ENCODE measurements at regions not wholly inside any gene's neighbourhood (a gene's known extent, or its start where the extent isn't known, plus 50 kb on each side); places are given as distances from the start of the nearest gene placed in this dataset.

GRCh38 chr3:117626577-117626976 is 917.0 kb downstream of the TUSC7 start:
- CTCF ChIA-PET, result no interaction called here
- H3K9me2 ChIP-seq (replicated peaks; ENCODE audit: low read length), result no peaks in the 10 kb centered on the region
- H3F3A ChIP-seq (ENCODE audit: low read length, unreplicated experiment), result no peaks in the 10 kb centered on the region
- H3K27me3 ChIP-seq (ENCODE audit: low read length), result no peaks in the 10 kb centered on the region
- no peak for ATAC-seq
- DNase-seq, result no peak
- H3K4me2 ChIP-seq (ENCODE audit: low read length), result no peak overlapping the region
- no peaks in the 10 kb centered on the region for H3K4me1 ChIP-seq (ENCODE audit: insufficient read depth, low read length)
- POLR2A ChIA-PET (ENCODE audit: unreplicated experiment), result no interaction called here
- intact Hi-C loops (cut with micrococcal nuclease), result no loop called here
- no peak for TF ChIP-seq CTCF (conservative IDR thresholded peaks at IDR 0.05; ENCODE audit: low read depth, low read length)
- TF ChIP-seq EZH2phosphoT487 (IDR thresholded peaks at IDR 0.05; ENCODE audit: borderline replicate concordance, low read length), result no peak
- TF ChIP-seq EZH2 (IDR thresholded peaks at IDR 0.05; ENCODE audit: low read length, unreplicated experiment), result no peak
- H4K20me1 ChIP-seq (ENCODE audit: low read length), result no peaks in the 10 kb centered on the region
- peaks cover 35% of the 10 kb centered on the region for H3K9me3 ChIP-seq (ENCODE audit: low read length)
- BruUV-seq (replicated peaks), result no TSS peak
- no peaks in the 10 kb centered on the region for H3K79me2 ChIP-seq (ENCODE audit: low read length)
- H3K4me3 ChIP-seq (ENCODE audit: low read length), result no peak overlapping the region
- H2AFZ ChIP-seq (ENCODE audit: low read length), result no peak overlapping the region
- no peak overlapping the region for H3K9ac ChIP-seq (ENCODE audit: low read length)
- no peaks in the 10 kb centered on the region for H3K36me3 ChIP-seq (ENCODE audit: low read depth, low read length)
- H3K27ac ChIP-seq (ENCODE audit: low read length), result no peak overlapping the region

GRCh38 chr3:117628823-117629291 is 919.3 kb downstream of the TUSC7 start:
- H3K9ac ChIP-seq (ENCODE audit: low read length), result no peak overlapping the region
- H3F3A ChIP-seq (ENCODE audit: low read length, unreplicated experiment), result no peaks in the 10 kb centered on the region
- ChIA-PET CTCF (no interaction called here), POLR2A (ENCODE audit: unreplicated experiment) (no interaction called here)
- H4K20me1 ChIP-seq (ENCODE audit: low read length), result no peaks in the 10 kb centered on the region
- H3K4me1 ChIP-seq (ENCODE audit: insufficient read depth, low read length), result no peaks in the 10 kb centered on the region
- no peak overlapping the region for H3K4me3 ChIP-seq (ENCODE audit: low read length)
- H3K27ac ChIP-seq (ENCODE audit: low read length), result no peak overlapping the region
- H3K4me2 ChIP-seq (ENCODE audit: low read length), result no peak overlapping the region
- intact Hi-C loops (cut with micrococcal nuclease), result no loop called here
- no peaks in the 10 kb centered on the region for H3K79me2 ChIP-seq (ENCODE audit: low read length)
- no peak for TF ChIP-seq CTCF (conservative IDR thresholded peaks at IDR 0.05; ENCODE audit: low read depth, low read length)
- TF ChIP-seq EZH2 (IDR thresholded peaks at IDR 0.05; ENCODE audit: low read length, unreplicated experiment), result no peak
- no peak for TF ChIP-seq EZH2phosphoT487 (IDR thresholded peaks at IDR 0.05; ENCODE audit: borderline replicate concordance, low read length)
- peaks cover 34% of the 10 kb centered on the region; the same call in 1 of the 2 replicates for H3K9me3 ChIP-seq (ENCODE audit: low read length)
- H3K27me3 ChIP-seq (ENCODE audit: low read length), result no peaks in the 10 kb centered on the region
- BruUV-seq (replicated peaks), result no TSS peak
- peak; percentile 36 for DNase-seq
- no peak overlapping the region for H2AFZ ChIP-seq (ENCODE audit: low read length)
- no peaks in the 10 kb centered on the region for H3K36me3 ChIP-seq (ENCODE audit: low read depth, low read length)
- ATAC-seq, result no peak
- H3K9me2 ChIP-seq (replicated peaks; ENCODE audit: low read length), result no peaks in the 10 kb centered on the region

GRCh38 chr3:117629505-117629904 is 919.9 kb downstream of the TUSC7 start:
- Histone ChIP-seq H3K9me3 (ENCODE audit: low read length) (peaks cover 34% of the 10 kb centered on the region; the same call in 1 of the 2 replicates), H3F3A (ENCODE audit: low read length, unreplicated experiment) (no peaks in the 10 kb centered on the region), H3K4me1 (ENCODE audit: insufficient read depth, low read length) (no peaks in the 10 kb centered on the region), H3K27me3 (ENCODE audit: low read length) (no peaks in the 10 kb centered on the region), H3K9ac (ENCODE audit: low read length) (no peak overlapping the region), H3K79me2 (ENCODE audit: low read length) (no peaks in the 10 kb centered on the region), H3K9me2 (replicated peaks; ENCODE audit: low read length) (no peaks in the 10 kb centered on the region), H3K36me3 (ENCODE audit: low read depth, low read length) (no peaks in the 10 kb centered on the region), H3K27ac (ENCODE audit: low read length) (no peak overlapping the region), H3K4me2 (ENCODE audit: low read length) (no peak overlapping the region), H2AFZ (ENCODE audit: low read length) (no peak overlapping the region), H4K20me1 (ENCODE audit: low read length) (no peaks in the 10 kb centered on the region), H3K4me3 (ENCODE audit: low read length) (no peak overlapping the region)
- no TSS peak for BruUV-seq (replicated peaks)
- DNase-seq (no peak), ATAC-seq (no peak)
- intact Hi-C loops (cut with micrococcal nuclease), result no loop called here
- POLR2A ChIA-PET (ENCODE audit: unreplicated experiment), result no interaction called here
- no peak for TF ChIP-seq EZH2phosphoT487 (IDR thresholded peaks at IDR 0.05; ENCODE audit: borderline replicate concordance, low read length)
- no peak for TF ChIP-seq CTCF (conservative IDR thresholded peaks at IDR 0.05; ENCODE audit: low read depth, low read length)
- TF ChIP-seq EZH2 (IDR thresholded peaks at IDR 0.05; ENCODE audit: low read length, unreplicated experiment), result no peak
- CTCF ChIA-PET, result no interaction called here

All from PC-3 (cell line).